Uterus (tissue), 2 donors: ENCODE measurements at regions not wholly inside any gene's neighbourhood (a gene's known extent, or its start where the extent isn't known, plus 50 kb on each side); places are given as distances from the start of the nearest gene placed in this dataset.

ENCODE experiments used
- CTCF ChIP-seq, 4 experiments: fragments of 200-600 bp in 2 of 4; fragments of 450-650 bp in 2 of 4; sonication (generic) in 2 of 4; IDR thresholded peaks; one replicate each; pipeline ENCODE4 v1.5.1; 2016 to 2019; ENCODE audit warnings: antibody characterized with exemption in 4 of 4, mild to moderate bottlenecking in 2 of 4, moderate library complexity in 1 of 4
- POLR2A ChIP-seq, 2 donors: fragments of 450-650 bp; IDR thresholded peaks; one replicate each; pipeline ENCODE4 v1.6.1; 2016; ENCODE audit warnings: antibody characterized with exemption in 2 of 2, mild to moderate bottlenecking in 1 of 2, moderate library complexity in 1 of 2

- peak in 3 of 4 experiments; percentile 18 to 43 (median 29) for TF ChIP-seq CTCF (IDR thresholded peaks at IDR 0.05)
- TF ChIP-seq POLR2A (IDR thresholded peaks at IDR 0.05): no peak
Observed at GRCh38 chr6:23414051-23414445, 712.0 kb upstream of the NRSN1 start.
